GM21423 (cell line): ENCODE measurements at regions not wholly inside any gene's neighbourhood (a gene's known extent, or its start where the extent isn't known, plus 50 kb on each side); places are given as distances from the start of the nearest gene placed in this dataset.
A peak's percentile ranks its signal among the peaks of the same experiment; 100 is the strongest.

Source experiments
- ATAC-seq: cut with Tn5 transposase; IDR thresholded peaks from one replicate; pipeline ENCODE4 v1.9.1; 2021; ENCODE audit warnings: mild to moderate bottlenecking, moderate library complexity; ENCODE audit not compliant: unreplicated experiment

- no peak for ATAC-seq
Observed at GRCh38 chr9:7546261-7546660, 253.3 kb downstream of the DMAC1 start.

DNA sequence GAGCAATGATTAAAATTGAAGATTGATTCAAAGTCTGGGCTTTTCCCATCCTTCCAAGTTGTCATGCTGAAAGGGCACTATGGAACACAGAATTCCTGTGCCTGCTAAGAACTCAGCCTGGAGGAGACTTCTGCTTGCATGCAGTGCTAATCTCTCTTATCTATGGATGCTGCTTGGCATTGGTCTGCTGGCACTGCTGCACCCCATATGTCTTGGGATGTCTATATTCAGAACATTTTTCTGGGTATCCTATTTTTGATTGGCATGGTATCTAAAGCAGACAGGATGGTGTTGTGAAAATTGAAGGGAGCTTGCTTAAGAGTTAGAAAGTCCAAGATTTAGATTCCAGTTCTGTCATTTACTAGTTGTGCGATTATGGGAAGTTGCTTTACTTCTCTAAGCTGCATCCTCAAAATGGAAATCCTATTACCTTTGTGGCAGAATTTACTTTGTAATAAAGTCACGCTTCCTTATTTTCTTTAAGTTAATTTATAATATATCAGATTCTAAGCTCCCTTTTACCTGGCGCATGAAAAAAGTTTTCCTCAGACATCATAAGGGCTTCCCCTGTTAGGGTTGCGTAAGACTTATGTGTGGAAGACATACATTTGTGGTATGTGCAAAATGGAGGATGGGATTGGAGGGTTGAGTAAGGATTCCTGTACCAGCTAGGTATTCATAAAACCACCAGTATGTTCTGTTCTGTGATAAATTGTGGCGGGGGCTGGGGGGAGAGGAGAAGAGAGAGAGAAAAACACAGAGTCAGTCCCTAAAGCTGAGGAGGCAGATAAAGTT, 254.0 kb downstream of the DMAC1 start:
- ATAC-seq: no peak

DNA sequence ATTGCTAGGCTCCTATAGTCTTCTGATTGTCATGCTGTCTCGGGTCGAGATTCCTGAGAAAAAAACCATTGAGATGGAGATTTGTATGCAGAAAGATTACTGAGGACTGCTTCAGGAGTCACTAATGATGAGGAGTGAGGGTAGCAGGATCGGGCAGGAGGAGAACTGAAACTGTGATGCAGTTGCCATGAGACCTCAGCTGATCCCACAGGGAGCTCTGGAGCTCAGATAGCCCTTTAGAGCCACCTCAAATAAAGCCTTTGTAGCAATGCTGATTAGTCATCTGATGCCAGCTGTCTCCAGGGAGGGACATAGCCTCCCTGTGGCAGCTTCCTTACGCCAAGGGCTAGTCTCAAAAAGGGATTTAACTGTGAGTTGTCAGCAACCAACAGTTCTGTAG, 256.9 kb downstream of the DMAC1 start:
- no peak for ATAC-seq

DNA sequence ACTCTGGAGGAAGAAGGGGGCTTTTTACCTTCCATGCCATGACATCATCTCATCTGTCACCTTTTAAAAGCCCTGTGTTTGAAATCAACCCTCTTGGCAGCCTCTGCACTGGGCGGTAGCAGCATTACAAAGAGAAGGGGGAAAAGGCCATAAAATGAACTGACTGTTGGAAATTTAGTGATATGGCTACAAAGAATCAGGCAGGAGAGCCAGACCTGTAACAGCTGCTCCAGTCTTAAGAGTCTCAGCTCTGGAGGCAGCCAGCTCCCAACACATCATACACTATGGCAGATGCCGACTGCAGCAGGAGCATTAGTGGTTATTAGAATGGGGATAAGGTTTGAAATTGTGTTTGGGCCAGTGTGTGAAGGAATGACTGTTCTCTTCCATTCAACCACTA, 257.5 kb downstream of the DMAC1 start:
- no peak for ATAC-seq

- peak; percentile 86 for ATAC-seq
Observed at GRCh38 chr9:7536310-7536939, 263.2 kb downstream of the DMAC1 start.

GRCh38 chr9:7534211-7534935, 265.2 kb downstream of the DMAC1 start:
- no peak for ATAC-seq

DNA sequence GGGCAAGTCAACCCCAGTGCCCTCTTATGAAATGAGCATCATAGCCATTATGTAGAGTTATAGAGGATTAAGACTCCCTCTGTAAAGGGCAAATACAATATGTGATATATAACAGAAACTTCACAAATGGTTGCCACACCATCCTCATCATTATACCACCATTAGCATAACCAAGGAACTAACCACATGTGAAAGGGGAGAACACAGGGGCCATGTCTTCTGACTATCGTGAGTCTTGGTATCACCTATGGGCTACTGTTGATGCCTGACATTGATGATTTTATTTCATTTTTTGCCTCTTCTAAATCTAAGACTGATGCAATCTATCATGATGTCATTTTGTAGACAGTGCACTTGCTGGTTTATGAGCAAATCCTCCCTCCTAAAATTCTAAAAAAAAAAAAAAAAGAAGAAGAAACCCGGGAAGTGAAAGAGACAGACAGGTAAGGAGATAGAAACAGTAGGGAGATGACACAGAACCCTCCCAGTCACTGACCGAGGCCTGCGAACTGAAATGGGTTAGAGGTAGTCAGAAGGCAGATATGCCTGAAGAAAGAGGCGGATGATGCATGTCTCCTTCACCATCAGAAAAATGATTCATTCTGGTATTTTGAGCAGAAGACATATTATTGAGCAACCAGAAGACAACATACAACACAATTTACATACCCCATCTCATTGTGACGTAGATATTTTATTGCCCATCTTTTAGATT, 266.0 kb downstream of the DMAC1 start:
- ATAC-seq: no peak

GRCh38 chr9:7523426-7524043, 276.0 kb downstream of the DMAC1 start:
- no peak for ATAC-seq

GRCh38 chr9:7520396-7520795, 279.2 kb downstream of the DMAC1 start:
- ATAC-seq: no peak

- no peak for ATAC-seq
Observed at GRCh38 chr9:7516376-7516775, 283.2 kb downstream of the DMAC1 start.

DNA sequence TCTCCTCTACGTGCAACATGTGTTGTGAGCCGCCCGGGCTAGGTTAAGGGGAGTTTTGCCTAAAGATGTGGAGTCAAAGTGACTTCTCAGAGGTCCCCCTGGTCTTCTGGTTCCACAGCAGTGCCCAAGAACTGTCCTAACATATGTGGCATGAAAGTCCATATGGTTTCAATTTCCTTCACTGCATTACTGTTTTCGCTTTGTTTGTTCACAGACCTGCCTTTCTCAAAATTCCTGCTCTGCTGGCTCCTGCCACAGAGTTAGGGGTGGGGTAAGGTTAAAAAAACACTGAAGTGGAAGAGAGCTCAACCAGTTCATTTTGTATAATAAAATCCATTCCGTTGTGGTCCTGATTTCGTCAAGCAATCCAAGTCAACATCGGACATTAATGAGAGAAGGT, 289.4 kb downstream of the DMAC1 start:
- no peak for ATAC-seq

GRCh38 chr9:7509576-7510145, 289.9 kb downstream of the DMAC1 start:
- ATAC-seq: no peak

- no peak for ATAC-seq
Observed at GRCh38 chr9:7508516-7508915, 291.1 kb downstream of the DMAC1 start.

DNA sequence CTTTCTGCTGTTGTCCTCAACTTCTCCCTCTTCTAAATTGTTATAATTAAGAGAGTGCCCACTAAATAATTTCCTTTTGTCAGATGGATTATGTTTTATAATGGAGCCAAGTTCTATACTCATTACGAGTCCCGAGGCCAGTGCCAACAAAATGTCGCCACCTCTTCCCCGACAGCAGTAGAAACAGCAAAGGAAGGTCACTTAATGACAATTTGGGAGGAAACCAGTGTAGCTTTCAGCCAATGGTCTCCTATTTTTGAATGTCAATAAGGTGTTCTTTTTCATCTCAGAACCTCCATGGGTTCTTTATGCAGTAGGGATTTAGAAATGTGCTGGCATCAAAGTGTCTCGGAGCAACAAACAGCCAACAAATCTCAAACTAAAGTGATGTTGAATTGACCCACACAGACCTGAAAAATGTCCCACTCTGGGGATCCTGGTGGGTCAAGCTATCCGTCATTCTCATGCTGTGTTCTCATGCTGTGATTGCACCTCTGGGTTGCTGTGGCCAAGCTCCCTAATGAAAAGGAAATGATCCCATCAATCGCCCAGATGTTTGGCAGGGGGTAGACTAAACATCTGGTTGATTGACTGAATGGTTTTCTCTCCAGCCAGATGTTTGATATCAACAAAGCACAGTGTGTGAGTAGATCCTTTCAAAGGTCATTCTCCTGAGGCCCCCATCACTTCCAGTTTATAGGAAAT, 291.9 kb downstream of the DMAC1 start:
- no peak for ATAC-seq

DNA sequence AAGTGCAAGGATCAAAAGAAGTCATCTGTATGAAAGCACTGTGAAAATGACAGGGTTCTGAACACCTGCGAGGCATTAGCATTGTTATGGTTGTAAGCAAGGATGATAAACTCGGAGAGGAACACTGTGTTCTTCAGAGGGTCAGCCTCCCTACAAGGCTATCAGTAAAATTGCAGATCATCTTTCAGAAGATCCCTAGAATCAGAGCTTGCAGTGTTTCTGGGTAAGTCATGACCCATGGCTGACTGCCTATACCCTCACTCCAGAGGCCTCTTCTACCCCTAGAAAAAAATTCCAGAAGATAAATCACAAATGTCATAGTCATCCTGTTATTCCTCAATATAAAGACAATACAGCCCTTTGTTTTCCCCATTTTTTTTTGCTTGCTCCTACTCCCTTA, 292.6 kb downstream of the DMAC1 start:
- no peak for ATAC-seq

GRCh38 chr9:7500521-7500920, 299.1 kb downstream of the DMAC1 start:
- no peak for ATAC-seq

- no peak for ATAC-seq
Observed at GRCh38 chr9:7491641-7492040, 307.9 kb downstream of the DMAC1 start.

DNA sequence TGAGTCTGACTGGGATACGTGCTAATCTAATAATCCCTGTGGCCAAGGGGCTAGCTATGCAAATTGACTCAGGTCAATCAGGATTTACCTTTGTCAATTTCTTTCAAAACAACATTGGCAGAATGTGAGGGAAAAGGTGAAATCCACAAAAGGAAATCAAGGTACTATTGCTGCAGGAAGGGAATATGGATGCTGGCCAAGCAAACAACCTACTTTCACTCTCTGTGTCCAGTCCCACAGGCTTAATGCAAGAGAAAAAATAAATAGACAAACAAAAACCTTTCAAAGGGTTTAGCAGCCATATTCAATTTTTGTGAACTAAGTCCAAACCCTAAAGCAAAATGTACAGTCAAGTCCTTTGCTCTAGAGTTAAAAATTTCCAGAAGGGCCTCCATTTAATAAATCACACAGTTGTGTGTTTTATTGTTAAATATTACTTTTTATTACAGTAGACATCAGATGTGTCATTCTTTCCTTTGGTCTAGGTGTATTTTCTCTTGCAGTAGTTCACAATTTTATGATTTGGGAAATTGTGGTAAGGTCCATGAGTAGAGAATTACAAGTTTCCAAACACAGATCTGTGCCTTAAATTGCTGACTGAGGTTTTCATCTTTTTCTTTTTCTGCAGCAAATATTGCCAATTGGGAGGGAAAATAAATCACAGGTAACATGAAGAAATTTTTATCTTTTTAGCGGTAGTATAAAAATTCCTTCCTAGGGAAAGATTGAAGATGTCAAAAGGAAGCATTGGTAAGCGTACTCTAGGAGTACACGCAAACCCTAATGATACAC, 309.1 kb downstream of the DMAC1 start:
- ATAC-seq: no peak

DNA sequence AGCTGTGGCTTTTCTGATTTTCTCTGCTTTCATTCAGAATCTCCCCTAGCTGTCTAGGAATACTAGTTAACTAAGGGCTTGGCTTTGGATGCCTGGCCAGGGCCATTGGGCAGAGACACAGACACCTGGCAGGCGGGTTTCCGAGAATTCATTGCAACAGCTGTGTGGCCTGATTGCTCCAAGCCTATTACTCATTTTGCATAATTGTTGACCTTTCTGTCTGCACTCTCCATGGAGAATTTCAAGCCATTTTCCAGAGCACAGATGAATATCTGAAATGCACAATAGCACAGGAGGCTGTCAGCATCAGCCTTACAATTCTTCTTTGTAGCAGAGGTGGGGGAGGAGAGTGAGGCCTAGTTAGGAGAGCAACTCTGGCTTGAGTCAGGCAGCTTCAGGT, 310.5 kb downstream of the DMAC1 start:
- ATAC-seq: no peak
